B cell (primary cell): ENCODE measurements at regions not wholly inside any gene's neighbourhood (a gene's known extent, or its start where the extent isn't known, plus 50 kb on each side); places are given as distances from the start of the nearest gene placed in this dataset.

Experiments used
- ATAC-seq: fragments of 200-7000 bp; cut with Tn5 transposase; one replicate; pipeline ENCODE4 v1.10.0; 2021; ENCODE audit warnings: low read depth, mild to moderate bottlenecking, moderate number of reproducible peaks, moderate library complexity
- CTCF ChIA-PET: fragments of 350-600 bp; sonication (Branson Sonifier 250); formaldehyde crosslinking; loops from one replicate; lab custom pipeline; 2021; ENCODE audit warnings: antibody characterized with exemption, inconsistent platforms; lab: Charles Lee
- POLR2A ChIA-PET: fragments of 350-600 bp; sonication (Branson Sonifier 250); formaldehyde crosslinking; loops from one replicate; lab custom pipeline; 2021; ENCODE audit warnings: antibody characterized with exemption; lab: Charles Lee
- DNase-seq: peaks from one replicate; pipeline ENCODE4 v3.0.0; 2013
- H2AFZ ChIP-seq: 2 replicates; pipeline ENCODE4 v1.6.1; 2012; ENCODE audit warnings: mild to moderate bottlenecking, low read depth, low read length; ENCODE audit not compliant: insufficient read depth, poor library complexity, severe bottlenecking
- H3K27ac ChIP-seq, 2 donors: 1 replicate in 1 of 2; 2 replicates in 1 of 2; pipeline ENCODE4 v1.5.1; 2012 to 2013; ENCODE audit warnings: low read length in 2 of 2, mild to moderate bottlenecking in 2 of 2, moderate library complexity in 1 of 2
- H3K27me3 ChIP-seq, 4 experiments: fragments of 200-600 bp in 1 of 4; sonication (generic) in 1 of 4; replicated peaks in 1 of 4; 1 replicate in 2 of 4; 2 replicates in 2 of 4; pipeline versions ENCODE4 v1.6.1 to v1.7.0; 2013 to 2016; ENCODE audit warnings: low read length in 3 of 4, mild to moderate bottlenecking in 2 of 4, mixed read lengths in 1 of 4, moderate library complexity in 1 of 4; ENCODE audit not compliant: insufficient read depth in 4 of 4, control insufficient read depth in 3 of 4; ENCODE audit errors: control extremely low read depth in 1 of 4
- H3K36me3 ChIP-seq, 2 experiments: replicated peaks in 1 of 2; 1 replicate in 1 of 2; 2 replicates in 1 of 2; pipeline versions ENCODE4 v1.6.1 to v1.7.1; 2013; ENCODE audit warnings: low read length in 1 of 2; ENCODE audit not compliant: insufficient read depth in 2 of 2, control insufficient read depth in 1 of 2; ENCODE audit errors: control extremely low read depth in 1 of 2, extremely low read depth in 1 of 2
- H3K4me1 ChIP-seq, 2 donors: fragments of 200-600 bp in 1 of 2; sonication (generic) in 1 of 2; 1 replicate in 1 of 2; 2 replicates in 1 of 2; pipeline versions ENCODE4 v1.5.1 to v1.6.1; 2013 to 2017; ENCODE audit warnings: low read length in 2 of 2; ENCODE audit not compliant: control insufficient read depth in 2 of 2, insufficient read depth in 2 of 2
- H3K4me2 ChIP-seq: replicated peaks from 2 replicates; pipeline ENCODE3; 2012; ENCODE audit warnings: mild to moderate bottlenecking, low read depth, low read length; ENCODE audit not compliant: poor library complexity, severe bottlenecking
- H3K4me3 ChIP-seq, 5 experiments: fragments of 200-600 bp in 1 of 5; sonication (generic) in 1 of 5; 1 replicate in 3 of 5; 2 replicates in 2 of 5; pipeline versions ENCODE4 v1.5.1 to v1.7.0; 2011 to 2016; ENCODE audit warnings: low read length in 4 of 5, mild to moderate bottlenecking in 4 of 5, low read depth in 2 of 5, control low read depth in 1 of 5, moderate library complexity in 1 of 5; ENCODE audit not compliant: insufficient read depth in 1 of 5; ENCODE audit errors: control extremely low read depth in 1 of 5, extremely low read depth in 1 of 5
- H3K79me2 ChIP-seq: fragments of 200-600 bp; sonication (generic); one replicate; pipeline ENCODE4 v1.6.0; 2016; ENCODE audit warnings: low read length; ENCODE audit not compliant: control insufficient read depth, insufficient read depth
- H3K9ac ChIP-seq: fragments of 200-600 bp; sonication (generic); 2 replicates; pipeline ENCODE4 v1.6.1; 2017; ENCODE audit warnings: mild to moderate bottlenecking, low read length, moderate library complexity
- H3K9me3 ChIP-seq, 3 donors: one replicate each; pipeline versions ENCODE4 v1.6.1 to v1.7.1; 2013; ENCODE audit warnings: low read length in 2 of 3; ENCODE audit not compliant: control insufficient read depth in 2 of 3, insufficient read depth in 1 of 3; ENCODE audit errors: control extremely low read depth in 1 of 3
- H4K20me1 ChIP-seq: 2 replicates; pipeline ENCODE4 v1.6.0; 2012; ENCODE audit warnings: mild to moderate bottlenecking, low read length; ENCODE audit not compliant: insufficient read depth, control insufficient read depth, poor library complexity, severe bottlenecking
- H3K27ac Mint-ChIP-seq: one replicate; pipeline ENCODE4 v1.8.0; 2021; ENCODE audit warnings: mixed read lengths
- H3K27me3 Mint-ChIP-seq: one replicate; pipeline ENCODE4 v1.8.0; 2021; ENCODE audit warnings: mixed read lengths
- H3K4me1 Mint-ChIP-seq: one replicate; pipeline ENCODE4 v1.8.0; 2021; ENCODE audit warnings: mixed read lengths
- H3K4me3 Mint-ChIP-seq: one replicate; pipeline ENCODE4 v1.8.0; 2021; ENCODE audit warnings: mixed read lengths
- H3K9me3 Mint-ChIP-seq: one replicate; pipeline ENCODE4 v1.8.0; 2022; ENCODE audit warnings: mixed read lengths; ENCODE audit not compliant: insufficient read depth
- EZH2 ChIP-seq: IDR thresholded peaks from 2 replicates; pipeline ENCODE4 v1.6.1; 2012; ENCODE audit warnings: borderline replicate concordance, low read depth, mild to moderate bottlenecking, moderate library complexity, low read length; ENCODE audit not compliant: insufficient read depth, poor library complexity, severe bottlenecking
- WGBS: methylation state at CpG from one replicate; pipeline ENCODE4 v1.1.5; 2013; ENCODE audit warnings: missing lambda C conversion rate; ENCODE audit not compliant: insufficient coverage; 5-methylcytosine and 5-hydroxymethylcytosine counted together
- intact Hi-C: fragments of 100-400 bp; cut with micrococcal nuclease; formaldehyde crosslinking; loops from one replicate; pipeline ENCODE4 v1.10.0; 2022
- TF ChIP-seq, protein P1 (sequence below): fragments of 200-600 bp; IDR thresholded peaks from one replicate; pipeline ENCODE4 v1.8.0; 2022; ENCODE audit warnings: antibody characterized with exemption, mild to moderate bottlenecking

DNA sequence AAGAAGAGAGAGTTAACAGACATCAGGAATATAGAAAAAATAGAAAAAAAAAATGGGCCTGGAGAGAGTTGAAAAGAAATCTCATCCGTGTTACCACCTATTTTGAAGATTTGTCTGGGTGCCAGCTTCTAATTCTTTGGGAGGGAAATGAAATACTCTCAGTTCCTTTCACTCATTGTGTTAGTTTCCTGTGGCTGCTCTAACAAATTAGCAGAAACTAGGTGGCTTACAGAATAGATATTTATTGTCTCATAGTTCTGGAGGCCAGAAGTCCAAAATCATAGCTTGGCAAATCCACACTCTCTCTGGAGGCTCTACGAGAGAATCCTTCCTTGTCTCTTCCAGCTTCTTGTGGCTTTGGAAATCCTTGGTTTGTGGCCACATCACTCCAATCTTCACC is 225.1 kb upstream of the BTBD3 start:
- no peak for DNase-seq
- 53% methylated on average over 1 of the region's 2 CpGs for WGBS
- H3K9me3 Mint-ChIP-seq, result peaks cover 3% of the 10 kb centered on the region
- H3K27ac ChIP-seq, result no peak overlapping the region
- no peak overlapping the region for H3K27ac Mint-ChIP-seq
- H3K9me3 ChIP-seq, result no peaks in the 10 kb centered on the region
- intact Hi-C loops, result no loop called here
- ChIA-PET CTCF (no interaction called here), POLR2A (no interaction called here)
- H3K79me2 ChIP-seq, result no peaks in the 10 kb centered on the region
- no peak for ATAC-seq
- H3K36me3 ChIP-seq, result no peaks in the 10 kb centered on the region
- TF ChIP-seq EZH2, result no peak
- TF ChIP-seq, protein P1, sequence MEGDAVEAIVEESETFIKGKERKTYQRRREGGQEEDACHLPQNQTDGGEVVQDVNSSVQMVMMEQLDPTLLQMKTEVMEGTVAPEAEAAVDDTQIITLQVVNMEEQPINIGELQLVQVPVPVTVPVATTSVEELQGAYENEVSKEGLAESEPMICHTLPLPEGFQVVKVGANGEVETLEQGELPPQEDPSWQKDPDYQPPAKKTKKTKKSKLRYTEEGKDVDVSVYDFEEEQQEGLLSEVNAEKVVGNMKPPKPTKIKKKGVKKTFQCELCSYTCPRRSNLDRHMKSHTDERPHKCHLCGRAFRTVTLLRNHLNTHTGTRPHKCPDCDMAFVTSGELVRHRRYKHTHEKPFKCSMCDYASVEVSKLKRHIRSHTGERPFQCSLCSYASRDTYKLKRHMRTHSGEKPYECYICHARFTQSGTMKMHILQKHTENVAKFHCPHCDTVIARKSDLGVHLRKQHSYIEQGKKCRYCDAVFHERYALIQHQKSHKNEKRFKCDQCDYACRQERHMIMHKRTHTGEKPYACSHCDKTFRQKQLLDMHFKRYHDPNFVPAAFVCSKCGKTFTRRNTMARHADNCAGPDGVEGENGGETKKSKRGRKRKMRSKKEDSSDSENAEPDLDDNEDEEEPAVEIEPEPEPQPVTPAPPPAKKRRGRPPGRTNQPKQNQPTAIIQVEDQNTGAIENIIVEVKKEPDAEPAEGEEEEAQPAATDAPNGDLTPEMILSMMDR, result no peak
- H3K4me1 ChIP-seq, result no peaks in the 10 kb centered on the region
- no peak overlapping the region for H3K9ac ChIP-seq
- no peaks in the 10 kb centered on the region for H3K27me3 Mint-ChIP-seq
- H3K4me3 ChIP-seq, result no peak overlapping the region
- H3K4me2 ChIP-seq, result no peak overlapping the region
- no peak overlapping the region for H2AFZ ChIP-seq
- no peaks in the 10 kb centered on the region for H4K20me1 ChIP-seq
- peaks cover 0 to 2% (median 0%) of the 10 kb centered on the region in 4 experiments for H3K27me3 ChIP-seq
- H3K4me3 Mint-ChIP-seq, result no peak overlapping the region
- H3K4me1 Mint-ChIP-seq, result no peaks in the 10 kb centered on the region

- no peaks in the 10 kb centered on the region for H3K9me3 ChIP-seq
- Mint-ChIP-seq H3K4me1 (no peaks in the 10 kb centered on the region), H3K4me3 (no peak overlapping the region), H3K27ac (no peak overlapping the region), H3K27me3 (no peaks in the 10 kb centered on the region), H3K9me3 (peaks cover 3% of the 10 kb centered on the region)
- ATAC-seq (no peak), DNase-seq (no peak)
- WGBS, result 93% methylated on average over 4 of the region's 5 CpGs
- intact Hi-C loops, result no loop called here
- H3K4me1 ChIP-seq, result no peaks in the 10 kb centered on the region
- no peak for TF ChIP-seq EZH2
- TF ChIP-seq, protein P1, result no peak
- H3K27me3 ChIP-seq, result no peaks in the 10 kb centered on the region
- H3K4me3 ChIP-seq, result no peak overlapping the region
- H3K4me2 ChIP-seq, result no peak overlapping the region
- H4K20me1 ChIP-seq, result no peaks in the 10 kb centered on the region
- POLR2A ChIA-PET, result no interaction called here
- no peak overlapping the region for H2AFZ ChIP-seq
- no peaks in the 10 kb centered on the region for H3K36me3 ChIP-seq
- H3K9ac ChIP-seq, result no peak overlapping the region
- CTCF ChIA-PET, result no interaction called here
- H3K79me2 ChIP-seq, result no peaks in the 10 kb centered on the region
- H3K27ac ChIP-seq, result no peak overlapping the region
These were observed 223.2 kb upstream of the BTBD3 start for GRCh38 chr20:11694467-11694866.
